GM19328 (cell line): ENCODE measurements at regions not wholly inside any gene's neighbourhood (a gene's known extent, or its start where the extent isn't known, plus 50 kb on each side); places are given as distances from the start of the nearest gene placed in this dataset.
"Not testable (repeated sequence)": the region's sequence is repeated elsewhere in the genome, so short reads cannot be mapped to it uniquely, and the experiment has no call there.

Source experiments
- ATAC-seq: cut with Tn5 transposase; IDR thresholded peaks from one replicate; pipeline ENCODE4 v1.9.1; 2021; ENCODE audit warnings: mild to moderate bottlenecking, moderate library complexity; ENCODE audit not compliant: unreplicated experiment

GRCh38 chr1:244156617-244157016 is 105.5 kb downstream of the ZBTB18 start:
- ATAC-seq = not testable (repeated sequence)

GRCh38 chr1:244157731-244158438 is 106.8 kb downstream of the ZBTB18 start:
- no peak for ATAC-seq

GRCh38 chr1:244159646-244160045 is 108.6 kb downstream of the ZBTB18 start:
- ATAC-seq = no peak

GRCh38 chr1:244160455-244161235 is 109.6 kb downstream of the ZBTB18 start:
- ATAC-seq = no peak

GRCh38 chr1:244161236-244161510 is 110.1 kb downstream of the ZBTB18 start:
- no peak for ATAC-seq

- ATAC-seq = no peak
These were observed 111.9 kb downstream of the ZBTB18 start for GRCh38 chr1:244162786-244163530.

GRCh38 chr1:244163861-244164510 is 112.9 kb downstream of the ZBTB18 start:
- ATAC-seq = no peak

- ATAC-seq = no peak
These were observed 113.4 kb downstream of the ZBTB18 start for GRCh38 chr1:244164511-244164890.

- ATAC-seq = no peak
These were observed 113.9 kb downstream of the ZBTB18 start for GRCh38 chr1:244165021-244165420.

GRCh38 chr1:244165701-244166100 is 114.6 kb downstream of the ZBTB18 start:
- ATAC-seq = no peak

GRCh38 chr1:244171241-244171985 is 120.3 kb downstream of the ZBTB18 start:
- no peak for ATAC-seq

- no peak for ATAC-seq
These were observed 122.2 kb downstream of the ZBTB18 start for GRCh38 chr1:244173240-244173639.

- ATAC-seq = no peak
These were observed 122.7 kb downstream of the ZBTB18 start for GRCh38 chr1:244173769-244174168.

- no peak for ATAC-seq
These were observed 123.9 kb downstream of the ZBTB18 start for GRCh38 chr1:244174922-244175521.

GRCh38 chr1:244176201-244176600 is 125.1 kb downstream of the ZBTB18 start:
- ATAC-seq = no peak

GRCh38 chr1:244180256-244180655 is 129.2 kb downstream of the ZBTB18 start:
- no peak for ATAC-seq

GRCh38 chr1:244181867-244182266 is 130.8 kb downstream of the ZBTB18 start:
- ATAC-seq = no peak

GRCh38 chr1:244183037-244183436 is 132.0 kb downstream of the ZBTB18 start:
- no peak for ATAC-seq

GRCh38 chr1:244186372-244186771 is 135.3 kb downstream of the ZBTB18 start:
- no peak for ATAC-seq

- ATAC-seq = no peak
These were observed 136.2 kb downstream of the ZBTB18 start for GRCh38 chr1:244187310-244187709.
